ENCODE measurements at regions not wholly inside any gene's neighbourhood (a gene's known extent, or its start where the extent isn't known, plus 50 kb on each side); places are given as distances from the start of the nearest gene placed in this dataset.

GRCh38 chr6:163679012-163679660 is 264.6 kb downstream of the QKI start:
- DNase-seq, result no peak

DNA sequence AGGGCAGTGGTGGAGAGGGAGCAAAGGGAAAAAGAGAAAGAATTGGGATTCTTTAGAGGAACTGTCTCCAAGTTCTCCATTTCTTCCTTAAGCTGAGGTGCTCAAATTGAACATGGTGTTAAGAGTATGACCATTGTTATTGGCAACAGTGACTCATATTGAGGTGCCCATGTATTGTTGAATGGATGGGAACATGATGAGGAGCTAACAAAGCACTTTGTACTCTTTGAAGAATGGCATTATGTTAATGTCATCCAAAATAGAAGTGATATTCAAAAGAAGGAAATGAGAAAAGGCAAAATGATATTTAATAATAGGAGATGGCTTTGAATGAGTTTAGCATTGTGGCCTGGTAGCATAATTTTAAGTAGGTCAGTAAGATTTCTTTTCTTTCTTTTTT is 261.1 kb downstream of the QKI start:
- DNase-seq, result no peak

DNA sequence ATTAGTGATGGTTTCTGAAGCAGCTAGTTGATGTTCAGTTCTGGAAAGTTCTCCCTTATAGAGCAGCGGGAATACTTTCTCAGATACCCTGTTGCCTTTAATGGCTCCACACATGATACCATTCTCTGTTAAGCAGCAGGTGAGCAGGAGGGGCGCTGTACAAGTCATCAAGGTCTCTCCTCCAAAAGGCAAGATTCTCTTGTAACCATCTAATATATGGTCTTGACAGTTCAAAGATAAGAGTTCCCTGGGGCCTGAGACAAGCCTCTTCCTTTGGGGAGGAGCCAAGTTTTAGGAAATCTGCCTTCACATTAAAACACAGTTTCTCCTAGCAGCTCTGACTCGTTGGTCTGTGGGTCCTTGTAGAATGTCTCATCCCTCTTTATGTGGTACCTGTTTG is 258.2 kb downstream of the QKI start:
- no peak for DNase-seq

- no peak for DNase-seq
Measured at GRCh38 chr6:163671791-163672190, 257.3 kb downstream of the QKI start.

DNA sequence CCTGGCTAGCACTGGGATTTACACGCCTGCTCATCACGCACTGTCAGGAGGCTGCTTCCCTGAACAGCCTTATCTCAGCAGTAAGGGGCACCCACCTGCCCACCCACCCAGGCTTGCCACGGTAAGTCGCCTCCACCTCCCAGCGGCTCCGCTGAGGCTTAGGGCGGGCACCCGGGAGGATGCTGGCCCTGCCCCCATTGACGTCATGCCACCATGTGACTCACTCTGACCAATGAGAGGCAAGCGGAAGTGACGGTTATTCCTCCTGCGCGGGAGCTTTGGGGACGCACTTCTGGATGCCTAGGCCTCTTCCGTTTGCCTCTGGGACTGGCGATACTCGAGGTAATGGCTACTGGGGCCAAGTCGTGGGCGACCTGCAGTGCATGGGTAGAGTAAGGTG is 256.8 kb downstream of the QKI start:
- DNase-seq, result no peak

GRCh38 chr6:163670336-163670735 is 255.8 kb downstream of the QKI start:
- DNase-seq, result no peak

- DNase-seq, result no peak
Measured at GRCh38 chr6:163668061-163668426, 253.5 kb downstream of the QKI start.

- DNase-seq, result no peak
Measured at GRCh38 chr6:163667372-163668060, 253.0 kb downstream of the QKI start.

DNA sequence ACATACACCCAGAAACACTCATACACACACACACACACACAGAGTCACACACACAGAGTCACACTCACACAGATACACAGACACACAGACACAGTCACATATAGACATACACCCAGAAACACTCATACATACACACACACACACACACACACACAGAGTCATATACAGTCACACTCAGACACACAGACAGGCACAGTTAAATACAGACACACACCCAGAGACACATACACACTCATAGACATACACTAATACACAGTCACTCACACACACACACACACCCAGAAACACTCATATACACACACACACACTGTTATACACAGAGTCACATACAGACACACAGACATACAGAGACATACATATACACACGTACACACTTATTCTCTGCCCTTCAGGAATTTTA is 250.9 kb downstream of the QKI start:
- no peak for DNase-seq

GRCh38 chr6:163663575-163663974 is 249.1 kb downstream of the QKI start:
- no peak for DNase-seq

DNA sequence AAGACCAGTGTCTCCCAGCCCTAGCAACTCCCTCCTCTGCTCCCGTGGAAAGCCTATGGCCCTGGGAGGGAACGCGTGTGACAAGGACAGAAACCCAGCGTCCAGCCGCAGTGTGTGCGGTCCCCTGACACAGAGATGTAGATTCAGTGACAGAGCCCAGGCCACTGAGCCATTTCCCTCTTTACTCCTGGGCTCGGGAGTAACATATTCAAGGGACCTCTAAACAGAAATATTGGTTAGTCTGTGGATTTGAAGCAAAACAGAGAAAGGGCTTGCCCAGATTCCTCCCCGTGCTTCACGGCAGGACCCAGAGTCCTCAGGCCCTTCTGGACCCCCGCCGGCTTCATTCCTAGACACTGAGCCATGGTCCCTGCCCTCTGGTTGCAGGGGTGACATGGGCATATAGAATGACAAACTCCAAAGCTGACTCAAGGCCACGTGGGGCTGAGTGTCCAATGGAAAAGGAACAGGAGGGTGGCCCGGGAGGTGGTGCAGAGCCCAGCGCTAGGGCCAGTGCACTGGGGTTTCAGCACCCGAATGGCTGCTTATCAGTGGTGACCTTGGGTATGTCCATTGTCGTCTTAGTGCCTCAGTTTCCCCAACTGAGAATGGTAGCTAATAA is 248.2 kb downstream of the QKI start:
- DNase-seq, result no peak

- no peak for DNase-seq
Measured at GRCh38 chr6:163661272-163661671, 246.8 kb downstream of the QKI start.

GRCh38 chr6:163659803-163660202 is 245.3 kb downstream of the QKI start:
- DNase-seq, result no peak

- no peak for DNase-seq
Measured at GRCh38 chr6:163655217-163656121, 241.0 kb downstream of the QKI start.

- no peak for DNase-seq
Measured at GRCh38 chr6:163651915-163652668, 237.6 kb downstream of the QKI start.

- DNase-seq, result no peak
Measured at GRCh38 chr6:163651426-163651825, 236.9 kb downstream of the QKI start.

GRCh38 chr6:163648868-163649267 is 234.3 kb downstream of the QKI start:
- no peak for DNase-seq

DNA sequence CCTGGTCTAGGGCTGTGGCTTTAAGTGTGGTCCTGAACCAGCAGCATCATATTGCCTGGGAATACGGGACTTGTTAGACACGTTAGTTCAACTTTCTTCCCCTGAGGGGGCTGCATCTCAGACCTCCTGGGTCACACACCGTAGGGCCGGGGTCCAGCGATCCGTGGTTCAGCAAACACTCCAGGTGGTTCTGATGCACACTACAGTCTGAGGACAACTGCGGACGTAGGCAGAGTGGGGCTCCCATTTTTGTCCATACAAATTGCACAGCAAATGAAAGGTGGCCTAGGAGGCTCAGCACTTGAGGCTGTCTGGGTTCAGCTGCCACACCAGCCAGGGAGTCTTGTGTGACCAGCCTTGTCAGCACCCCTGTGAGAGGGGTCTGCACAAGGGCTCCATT is 233.1 kb downstream of the QKI start:
- no peak for DNase-seq

DNA sequence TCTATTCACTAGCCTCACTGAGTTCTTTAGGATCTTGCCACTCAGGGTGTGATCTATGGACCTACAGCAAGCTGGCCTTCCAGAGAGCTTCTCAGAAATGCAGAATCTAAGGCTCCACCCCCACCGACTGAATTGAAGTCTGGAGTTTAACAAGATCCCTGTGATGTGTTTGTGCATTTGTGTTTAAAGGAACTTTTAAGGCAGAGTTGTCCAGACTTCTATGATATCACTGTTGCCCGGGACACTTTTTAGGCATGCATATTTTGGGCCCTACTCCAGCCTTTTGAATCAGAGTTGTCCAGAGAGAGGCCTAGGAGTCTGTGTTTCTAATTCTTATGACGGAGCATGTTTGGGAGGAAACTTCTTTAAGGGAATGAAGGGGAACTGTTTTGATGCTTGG is 232.3 kb downstream of the QKI start:
- DNase-seq, result no peak

DNA sequence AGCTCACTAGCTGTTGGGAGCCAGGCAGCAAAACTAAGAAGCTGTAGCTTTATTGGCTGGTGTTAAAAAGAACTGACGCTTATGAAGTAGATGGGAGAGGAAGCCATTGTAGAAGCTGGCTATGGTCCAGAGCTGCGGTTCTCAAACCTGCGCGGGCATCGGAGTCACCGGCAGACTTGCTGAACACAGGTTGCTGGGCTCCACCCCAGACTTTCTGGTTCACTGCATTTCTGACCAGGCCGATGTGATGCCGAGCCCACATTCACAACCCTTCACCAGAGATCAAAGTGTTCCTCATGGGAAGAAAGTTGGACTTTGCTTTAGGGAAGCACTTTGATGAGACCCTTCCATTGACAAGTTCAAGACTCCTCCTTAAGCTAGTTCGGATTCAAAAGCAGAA is 231.6 kb downstream of the QKI start:
- no peak for DNase-seq

DNA sequence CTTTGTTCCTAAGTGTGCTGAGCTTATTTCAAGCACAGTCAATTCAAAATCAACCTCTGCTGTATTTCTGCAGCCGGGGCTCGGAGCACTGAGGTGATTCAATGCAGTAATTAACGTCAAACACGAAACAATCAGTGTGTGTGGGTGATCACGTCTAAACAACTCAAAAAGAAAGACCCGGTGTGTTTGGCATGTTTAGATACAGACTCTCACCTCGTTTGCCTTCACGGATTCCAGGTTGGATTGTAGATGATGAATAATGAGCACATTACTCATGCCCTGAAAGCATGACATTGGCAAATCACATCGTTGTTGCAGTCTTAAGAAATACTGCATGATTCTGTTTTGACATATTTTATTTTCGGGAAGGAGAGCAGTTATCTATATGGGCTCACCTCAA is 231.0 kb downstream of the QKI start:
- no peak for DNase-seq

GRCh38 chr6:163643866-163644265 is 229.3 kb downstream of the QKI start:
- no peak for DNase-seq

Measured in right kidney (tissue), 1 donor.